BLaER1 treated with 17β-estradiol and CSF1 and Interleukin-3, amounts not matched to agents 10 nM and 100 nM (cell line): ENCODE measurements at regions not wholly inside any gene's neighbourhood (a gene's known extent, or its start where the extent isn't known, plus 50 kb on each side); places are given as distances from the start of the nearest gene placed in this dataset.

Experiments
- H3K27ac ChIP-seq, 11 experiments: shearing (Covaris generic); formaldehyde crosslinking; 2 replicates each; pipeline ENCODE4 v1.8.1; 2022
- H3K27me3 ChIP-seq, 11 experiments: shearing (Covaris generic); formaldehyde crosslinking; 2 replicates each; pipeline ENCODE4 v1.8.1; 2022
- H3K36me3 ChIP-seq, 11 experiments: shearing (Covaris generic); formaldehyde crosslinking; 2 replicates each; pipeline ENCODE4 v1.8.1; 2022
- H3K4me1 ChIP-seq, 10 experiments: shearing (Covaris generic); formaldehyde crosslinking; 2 replicates each; pipeline ENCODE4 v1.8.1; 2022
- H3K4me2 ChIP-seq, 11 experiments: shearing (Covaris generic); formaldehyde crosslinking; 2 replicates each; pipeline ENCODE4 v1.8.1; 2022
- H3K4me3 ChIP-seq, 10 experiments: shearing (Covaris generic); formaldehyde crosslinking; 2 replicates each; pipeline ENCODE4 v1.8.1; 2022
- H3K9ac ChIP-seq, 11 experiments: shearing (Covaris generic); formaldehyde crosslinking; 2 replicates each; pipeline ENCODE4 v1.8.1; 2022
- H3K9me3 ChIP-seq, 11 experiments: shearing (Covaris generic); formaldehyde crosslinking; replicated peaks in 1 of 11; 2 replicates each; pipeline ENCODE4 v1.8.1; 2022
- H4K20me1 ChIP-seq, 11 experiments: shearing (Covaris generic); formaldehyde crosslinking; 2 replicates each; pipeline ENCODE4 v1.8.1; 2022
- Cebpa-rat ChIP-seq, 11 experiments: shearing (Covaris generic); IDR thresholded peaks; 2 replicates each; pipeline ENCODE4 v1.8.1; 2022

- Histone ChIP-seq H3K4me1 (peaks cover 0 to 8% (median 7%) of the 10 kb centered on the region in 10 experiments; a peak in 12 of 20 replicates), H3K4me2 (no peak overlapping the region), H3K27me3 (no peaks in the 10 kb centered on the region), H3K9me3 (no peaks in the 10 kb centered on the region), H3K36me3 (no peaks in the 10 kb centered on the region), H4K20me1 (no peaks in the 10 kb centered on the region), H3K4me3 (no peak overlapping the region), H3K9ac (no peak overlapping the region), H3K27ac (no peak overlapping the region)
- TF ChIP-seq Cebpa-rat (IDR thresholded peaks at IDR 0.05), result no peak
Observed at GRCh38 chr2:121131375-121131774, 153.6 kb downstream of the TFCP2L1 start.

DNA sequence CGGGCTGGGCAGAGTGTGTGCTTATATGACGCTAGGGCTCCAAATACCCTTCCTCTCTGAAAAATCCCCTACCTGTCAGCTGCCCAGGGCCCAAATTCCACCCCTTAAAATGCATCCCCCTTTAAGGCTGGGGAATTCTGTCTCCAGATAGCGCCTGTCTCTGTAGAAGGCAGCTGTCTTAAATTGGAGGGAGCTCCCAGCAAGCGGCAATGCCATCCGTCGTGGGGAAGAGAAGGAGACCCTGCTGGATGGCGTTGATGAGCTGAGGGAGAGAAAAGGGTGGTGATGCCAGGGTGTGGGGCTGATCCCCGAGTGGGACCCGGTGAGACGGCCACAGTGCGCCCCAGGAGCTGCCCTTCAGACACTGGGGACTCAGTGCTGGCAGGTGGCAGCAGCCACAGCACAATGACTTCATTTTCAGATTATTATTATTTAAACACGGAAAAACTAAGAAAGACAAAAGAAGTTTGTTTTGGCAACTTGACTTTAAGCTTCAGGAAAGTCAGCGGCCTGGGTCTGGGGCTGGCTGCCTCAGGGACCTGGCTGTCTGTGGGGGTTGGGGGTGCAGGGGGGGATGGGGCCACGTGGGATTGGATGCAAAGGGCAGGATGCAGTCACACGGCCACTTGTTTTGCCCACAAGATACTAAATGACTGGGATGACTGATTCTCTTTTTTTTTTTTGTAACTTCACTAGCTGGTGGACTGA, 152.8 kb downstream of the TFCP2L1 start:
- no peak for TF ChIP-seq Cebpa-rat (IDR thresholded peaks at IDR 0.05)
- peak overlapping the region in 4 of 11 experiments; percentile 13 to 34 (median 21); a peak in 4 of 22 replicates for H3K4me2 ChIP-seq
- no peak overlapping the region for H3K27ac ChIP-seq
- H3K36me3 ChIP-seq, result no peaks in the 10 kb centered on the region
- H3K9me3 ChIP-seq, result no peaks in the 10 kb centered on the region
- no peaks in the 10 kb centered on the region for H4K20me1 ChIP-seq
- peaks cover 0 to 8% (median 7%) of the 10 kb centered on the region in 10 experiments; a peak in 12 of 20 replicates for H3K4me1 ChIP-seq
- H3K27me3 ChIP-seq, result no peaks in the 10 kb centered on the region
- H3K9ac ChIP-seq, result no peak overlapping the region; a peak in 1 of 22 replicates
- no peak overlapping the region for H3K4me3 ChIP-seq

GRCh38 chr2:121132762-121133107, 152.3 kb downstream of the TFCP2L1 start:
- H4K20me1 ChIP-seq, result no peaks in the 10 kb centered on the region
- no peak overlapping the region for H3K4me3 ChIP-seq
- no peaks in the 10 kb centered on the region for H3K27me3 ChIP-seq
- no peaks in the 10 kb centered on the region for H3K9me3 ChIP-seq
- peak overlapping the region in 6 of 11 experiments; percentile 5 to 34 (median 18); a peak in 7 of 22 replicates for H3K4me2 ChIP-seq
- H3K9ac ChIP-seq, result no peak overlapping the region; a peak in 1 of 22 replicates
- H3K27ac ChIP-seq, result no peak overlapping the region
- H3K4me1 ChIP-seq, result peaks cover 0 to 8% (median 7%) of the 10 kb centered on the region in 10 experiments; a peak in 12 of 20 replicates
- H3K36me3 ChIP-seq, result no peaks in the 10 kb centered on the region
- TF ChIP-seq Cebpa-rat (IDR thresholded peaks at IDR 0.05), result no peak

GRCh38 chr2:121133551-121134319, 151.3 kb downstream of the TFCP2L1 start:
- H4K20me1 ChIP-seq, result no peaks in the 10 kb centered on the region
- no peak overlapping the region for H3K27ac ChIP-seq
- H3K9me3 ChIP-seq, result no peaks in the 10 kb centered on the region
- H3K27me3 ChIP-seq, result no peaks in the 10 kb centered on the region
- H3K36me3 ChIP-seq, result no peaks in the 10 kb centered on the region
- H3K4me1 ChIP-seq, result peaks cover 0 to 8% (median 7%) of the 10 kb centered on the region in 10 experiments; a peak in 12 of 20 replicates
- no peak overlapping the region for H3K4me3 ChIP-seq
- no peak overlapping the region for H3K4me2 ChIP-seq
- no peak for TF ChIP-seq Cebpa-rat (IDR thresholded peaks at IDR 0.05)
- no peak overlapping the region for H3K9ac ChIP-seq

DNA sequence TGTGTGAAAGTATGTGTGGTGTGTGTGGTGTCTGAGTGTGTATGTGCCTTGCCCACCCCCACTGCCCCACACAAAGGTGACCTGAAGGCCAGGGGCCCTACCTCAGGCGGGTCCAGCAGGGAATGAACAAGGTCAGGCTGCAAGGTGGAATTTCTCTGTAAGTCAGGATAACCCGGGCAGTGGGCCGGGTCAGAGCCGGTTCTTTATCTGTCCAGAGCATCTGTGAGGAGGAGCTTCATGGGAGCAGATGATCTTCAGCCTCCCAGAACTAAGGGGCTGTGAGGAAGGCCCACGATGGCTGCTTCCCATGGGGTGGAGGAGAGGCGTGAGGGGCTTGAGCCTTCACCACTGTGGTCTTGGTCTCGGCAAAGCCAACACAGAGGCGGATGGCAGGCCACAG, 150.3 kb downstream of the TFCP2L1 start:
- TF ChIP-seq Cebpa-rat (IDR thresholded peaks at IDR 0.05), result no peak
- Histone ChIP-seq H3K9ac (no peak overlapping the region), H4K20me1 (no peaks in the 10 kb centered on the region), H3K27ac (no peak overlapping the region), H3K4me3 (no peak overlapping the region), H3K4me1 (peaks cover 0 to 8% (median 7%) of the 10 kb centered on the region in 10 experiments; a peak in 12 of 20 replicates), H3K9me3 (peaks cover 0 to 4% (median 0%) of the 10 kb centered on the region in 11 experiments; a peak in 5 of 22 replicates), H3K36me3 (no peaks in the 10 kb centered on the region), H3K27me3 (no peaks in the 10 kb centered on the region), H3K4me2 (no peak overlapping the region)

- Histone ChIP-seq H3K4me1 (peaks cover 0 to 8% (median 7%) of the 10 kb centered on the region in 10 experiments; a peak in 12 of 20 replicates), H3K36me3 (no peaks in the 10 kb centered on the region), H4K20me1 (no peaks in the 10 kb centered on the region), H3K4me3 (no peak overlapping the region), H3K27ac (no peak overlapping the region), H3K9ac (no peak overlapping the region), H3K27me3 (no peaks in the 10 kb centered on the region), H3K9me3 (peaks cover 0 to 10% (median 4%) of the 10 kb centered on the region in 11 experiments; a peak in 7 of 22 replicates), H3K4me2 (no peak overlapping the region)
- TF ChIP-seq Cebpa-rat (IDR thresholded peaks at IDR 0.05), result no peak
Observed at GRCh38 chr2:121135168-121135853, 149.7 kb downstream of the TFCP2L1 start.

DNA sequence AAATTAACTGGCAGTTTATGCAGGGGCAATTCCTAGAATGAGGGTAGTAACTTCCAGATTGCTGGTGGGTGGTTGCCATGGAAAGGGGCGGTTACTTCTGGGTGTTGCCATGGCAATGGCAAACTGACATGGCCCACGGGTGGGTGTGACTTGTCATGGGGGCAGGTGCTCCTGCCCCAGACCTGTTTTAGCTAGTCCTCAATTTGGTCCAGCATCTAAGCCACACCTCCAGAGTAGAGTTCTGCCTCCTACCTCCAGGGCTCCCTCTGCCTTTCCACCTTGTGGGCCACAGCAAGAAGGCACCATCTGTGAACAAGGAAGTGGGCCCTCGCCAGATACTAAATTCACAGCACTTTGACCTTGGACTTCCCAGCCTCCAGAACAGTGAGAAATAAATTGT, 148.7 kb downstream of the TFCP2L1 start:
- Histone ChIP-seq H3K36me3 (no peaks in the 10 kb centered on the region), H3K4me1 (peaks cover 0 to 8% (median 7%) of the 10 kb centered on the region in 10 experiments; a peak in 12 of 20 replicates), H3K4me2 (no peak overlapping the region), H3K4me3 (no peak overlapping the region), H3K9ac (no peak overlapping the region), H3K27me3 (no peaks in the 10 kb centered on the region), H4K20me1 (no peaks in the 10 kb centered on the region), H3K27ac (no peak overlapping the region), H3K9me3 (peaks cover 0 to 14% (median 5%) of the 10 kb centered on the region in 11 experiments; a peak in 7 of 22 replicates)
- no peak for TF ChIP-seq Cebpa-rat (IDR thresholded peaks at IDR 0.05)

DNA sequence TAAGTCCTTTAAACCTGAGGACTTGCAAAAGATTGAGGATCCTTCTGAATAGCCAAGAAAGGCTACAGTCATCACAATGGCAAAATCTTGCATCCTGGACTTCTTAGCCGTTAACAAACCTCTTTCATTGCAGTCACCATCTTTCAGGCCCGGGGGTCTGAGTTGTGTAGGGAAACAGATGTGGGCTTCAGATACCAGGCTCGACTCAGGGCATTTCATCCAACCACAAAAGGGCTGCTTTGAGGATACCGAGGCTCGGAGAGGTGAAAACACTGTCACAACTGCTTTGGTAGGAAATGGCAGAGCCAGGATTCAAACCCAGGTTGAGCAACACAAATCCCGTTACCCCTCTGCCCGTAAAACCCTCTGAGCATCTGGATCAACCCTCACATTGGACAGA, 147.4 kb downstream of the TFCP2L1 start:
- H3K4me3 ChIP-seq, result no peak overlapping the region
- no peaks in the 10 kb centered on the region for H3K27me3 ChIP-seq
- peaks cover 0 to 8% (median 6%) of the 10 kb centered on the region in 10 experiments; a peak in 12 of 20 replicates for H3K4me1 ChIP-seq

GRCh38 chr2:121140734-121141133, 144.3 kb downstream of the TFCP2L1 start:
- no peak overlapping the region for H3K4me2 ChIP-seq
- no peaks in the 10 kb centered on the region for H3K36me3 ChIP-seq
- no peak for TF ChIP-seq Cebpa-rat (IDR thresholded peaks at IDR 0.05)
- H3K9me3 ChIP-seq, result peaks cover 0 to 14% (median 5%) of the 10 kb centered on the region in 11 experiments; a peak in 7 of 22 replicates
- no peaks in the 10 kb centered on the region for H3K4me1 ChIP-seq
- no peak overlapping the region for H3K9ac ChIP-seq
- H3K4me3 ChIP-seq, result no peak overlapping the region
- H3K27ac ChIP-seq, result no peak overlapping the region
- H4K20me1 ChIP-seq, result no peaks in the 10 kb centered on the region
- no peaks in the 10 kb centered on the region for H3K27me3 ChIP-seq

More for the DNA sequence above, 147.4 kb downstream of the TFCP2L1 start:
- H3K4me2 ChIP-seq, result no peak overlapping the region
- no peak overlapping the region for H3K9ac ChIP-seq
- peaks cover 0 to 14% (median 5%) of the 10 kb centered on the region in 11 experiments; a peak in 7 of 22 replicates for H3K9me3 ChIP-seq
- H3K27ac ChIP-seq, result no peak overlapping the region
- TF ChIP-seq Cebpa-rat (IDR thresholded peaks at IDR 0.05), result no peak
- H4K20me1 ChIP-seq, result no peaks in the 10 kb centered on the region
- H3K36me3 ChIP-seq, result no peaks in the 10 kb centered on the region
